Thoracic aorta (tissue), 2 donors: ENCODE measurements at regions not wholly inside any gene's neighbourhood (a gene's known extent, or its start where the extent isn't known, plus 50 kb on each side); places are given as distances from the start of the nearest gene placed in this dataset.

Experiments
- ATAC-seq: fragments of 150-250 bp; one replicate; pipeline ENCODE4 v1.8.0; 2017; ENCODE audit warnings: low read depth; ENCODE audit not compliant: insufficient number of reproducible peaks, low FRiP score
- DNase-seq: peaks from one replicate; pipeline ENCODE4 v3.0.0-alpha.2; 2020; ENCODE audit warnings: low spot score
- H3K27ac ChIP-seq, 2 donors: fragments of 200-600 bp; sonication (generic); 1 replicate in 1 of 2; 2 replicates in 1 of 2; pipeline ENCODE4 v1.5.1; 2016; ENCODE audit warnings: mild to moderate bottlenecking in 2 of 2, moderate library complexity in 2 of 2
- H3K27me3 ChIP-seq: fragments of 200-600 bp; sonication (generic); replicated peaks from 2 replicates; pipeline ENCODE4 v1.6.0; 2016; ENCODE audit warnings: mild to moderate bottlenecking; ENCODE audit not compliant: insufficient read depth
- H3K36me3 ChIP-seq: fragments of 200-600 bp; sonication (generic); one replicate; pipeline ENCODE4 v1.5.1; 2016
- H3K4me1 ChIP-seq, 2 donors: fragments of 200-600 bp; sonication (generic); 1 replicate in 1 of 2; 2 replicates in 1 of 2; pipeline versions ENCODE4 v1.5.1 to v1.6.0; 2016; ENCODE audit warnings: low read depth in 2 of 2, mild to moderate bottlenecking in 1 of 2; ENCODE audit not compliant: control insufficient read depth in 1 of 2
- H3K4me3 ChIP-seq: fragments of 200-600 bp; sonication (generic); 2 replicates; pipeline ENCODE4 v1.5.1; 2016; ENCODE audit warnings: mild to moderate bottlenecking
- H3K9me3 ChIP-seq: fragments of 200-600 bp; sonication (generic); 2 replicates; pipeline ENCODE4 v1.5.1; 2016
- TF ChIP-seq, protein P1 (sequence below): fragments of 200-600 bp; sonication (generic); IDR thresholded peaks from one replicate; pipeline ENCODE4 v1.5.1; 2019; ENCODE audit warnings: antibody characterized with exemption

- Histone ChIP-seq H3K4me1 (no peaks in the 10 kb centered on the region), H3K36me3 (no peaks in the 10 kb centered on the region), H3K4me3 (no peak overlapping the region), H3K9me3 (peaks cover 26% of the 10 kb centered on the region), H3K27me3 (no peaks in the 10 kb centered on the region), H3K27ac (no peak overlapping the region)
- ATAC-seq: no peak
- DNase-seq: no peak
- TF ChIP-seq, protein P1, sequence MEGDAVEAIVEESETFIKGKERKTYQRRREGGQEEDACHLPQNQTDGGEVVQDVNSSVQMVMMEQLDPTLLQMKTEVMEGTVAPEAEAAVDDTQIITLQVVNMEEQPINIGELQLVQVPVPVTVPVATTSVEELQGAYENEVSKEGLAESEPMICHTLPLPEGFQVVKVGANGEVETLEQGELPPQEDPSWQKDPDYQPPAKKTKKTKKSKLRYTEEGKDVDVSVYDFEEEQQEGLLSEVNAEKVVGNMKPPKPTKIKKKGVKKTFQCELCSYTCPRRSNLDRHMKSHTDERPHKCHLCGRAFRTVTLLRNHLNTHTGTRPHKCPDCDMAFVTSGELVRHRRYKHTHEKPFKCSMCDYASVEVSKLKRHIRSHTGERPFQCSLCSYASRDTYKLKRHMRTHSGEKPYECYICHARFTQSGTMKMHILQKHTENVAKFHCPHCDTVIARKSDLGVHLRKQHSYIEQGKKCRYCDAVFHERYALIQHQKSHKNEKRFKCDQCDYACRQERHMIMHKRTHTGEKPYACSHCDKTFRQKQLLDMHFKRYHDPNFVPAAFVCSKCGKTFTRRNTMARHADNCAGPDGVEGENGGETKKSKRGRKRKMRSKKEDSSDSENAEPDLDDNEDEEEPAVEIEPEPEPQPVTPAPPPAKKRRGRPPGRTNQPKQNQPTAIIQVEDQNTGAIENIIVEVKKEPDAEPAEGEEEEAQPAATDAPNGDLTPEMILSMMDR: no peak
These were observed 274.4 kb downstream of the C11orf87 start for GRCh38 chr11:109696191-109696897.

GRCh38 chr11:109697140-109697843 lies 275.3 kb downstream of the C11orf87 start:
- no peak for ATAC-seq

DNA sequence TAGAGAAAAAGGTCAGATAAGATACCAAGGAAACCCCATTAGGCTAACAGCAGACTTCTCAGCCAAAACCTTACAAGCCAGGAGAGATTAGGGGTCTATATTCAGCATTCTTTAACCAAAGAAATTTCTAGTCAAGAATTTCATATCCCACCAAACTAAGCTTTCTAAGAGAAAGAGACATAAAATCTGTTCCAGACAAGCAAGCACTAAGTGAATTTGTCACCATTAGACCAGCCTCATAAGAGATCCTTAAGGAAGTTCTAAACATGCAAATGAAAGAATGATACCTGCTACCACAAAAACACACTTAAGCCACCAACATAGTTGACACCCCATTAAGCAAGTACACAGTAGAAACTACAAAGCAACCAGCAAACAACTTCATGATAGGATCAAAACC lies 276.2 kb downstream of the C11orf87 start:
- DNase-seq (no peak), ATAC-seq (no peak)
- Histone ChIP-seq H3K4me1 (no peaks in the 10 kb centered on the region), H3K27me3 (no peaks in the 10 kb centered on the region), H3K36me3 (no peaks in the 10 kb centered on the region), H3K9me3 (peaks cover 26% of the 10 kb centered on the region), H3K4me3 (no peak overlapping the region), H3K27ac (no peak overlapping the region)
- TF ChIP-seq, protein P1: no peak

More at GRCh38 chr11:109697140-109697843, 275.3 kb downstream of the C11orf87 start:
- Histone ChIP-seq H3K4me1 (no peaks in the 10 kb centered on the region), H3K27ac (no peak overlapping the region), H3K27me3 (no peaks in the 10 kb centered on the region), H3K4me3 (no peak overlapping the region), H3K36me3 (no peaks in the 10 kb centered on the region), H3K9me3 (peaks cover 26% of the 10 kb centered on the region)
- DNase-seq: no peak
- TF ChIP-seq, protein P1: no peak

DNA sequence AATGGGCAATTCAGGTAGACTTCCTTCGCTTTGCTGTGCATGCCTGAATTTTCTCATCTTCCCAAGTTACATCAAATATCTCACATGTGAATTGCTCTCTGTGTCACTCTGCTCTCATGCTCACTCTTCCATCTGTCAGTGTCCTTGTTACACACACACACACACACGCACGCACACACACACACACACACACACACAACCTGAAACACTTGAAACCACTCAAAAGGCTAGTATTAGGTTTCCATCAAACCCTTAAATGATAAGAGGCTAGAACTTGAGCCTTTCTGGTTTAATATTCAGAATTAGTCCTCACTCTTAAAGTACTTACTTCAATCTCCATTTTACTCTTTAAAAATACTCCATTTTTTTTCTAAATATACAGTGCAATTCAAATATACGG lies 282.4 kb downstream of the C11orf87 start:
- Histone ChIP-seq H3K9me3 (no peaks in the 10 kb centered on the region), H3K27me3 (no peaks in the 10 kb centered on the region), H3K4me1 (no peaks in the 10 kb centered on the region), H3K27ac (no peak overlapping the region), H3K36me3 (no peaks in the 10 kb centered on the region), H3K4me3 (no peak overlapping the region)
- ATAC-seq (no peak), DNase-seq (no peak)
- TF ChIP-seq, protein P1: no peak

DNA sequence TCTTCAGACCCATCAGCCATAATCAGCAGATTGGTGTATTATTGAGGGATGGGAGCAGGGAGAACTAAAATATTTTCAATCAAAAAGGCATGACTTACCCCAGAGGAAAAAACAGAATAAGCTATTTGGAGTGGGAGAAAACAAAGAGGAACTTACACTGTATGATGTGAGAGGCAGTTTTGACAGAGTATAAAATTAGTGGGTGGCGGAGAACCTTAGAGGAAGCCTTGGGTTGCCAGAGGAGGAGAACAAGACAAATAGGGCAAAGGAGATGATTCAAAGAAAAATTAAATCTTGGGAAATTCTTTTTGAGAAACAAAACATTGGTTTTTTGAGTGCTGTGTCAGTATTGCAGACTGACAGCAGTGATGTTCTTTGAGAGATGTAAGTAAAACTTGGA lies 285.0 kb downstream of the C11orf87 start:
- H3K9me3 ChIP-seq: no peaks in the 10 kb centered on the region
- TF ChIP-seq, protein P1: no peak
- ATAC-seq (no peak), DNase-seq (no peak)
- H3K36me3 ChIP-seq: no peaks in the 10 kb centered on the region
- H3K27me3 ChIP-seq: no peaks in the 10 kb centered on the region
- no peak overlapping the region for H3K27ac ChIP-seq
- H3K4me1 ChIP-seq: no peaks in the 10 kb centered on the region
- H3K4me3 ChIP-seq: no peak overlapping the region
